Breast epithelium (tissue), 4 donors: ENCODE measurements at regions not wholly inside any gene's neighbourhood (a gene's known extent, or its start where the extent isn't known, plus 50 kb on each side); places are given as distances from the start of the nearest gene placed in this dataset.

Source experiments
- DNase-seq, 2 donors: peaks; one replicate each; pipeline ENCODE4 v3.0.0-alpha.2; 2019; ENCODE audit warnings: low spot score in 2 of 2
- H3K27ac ChIP-seq, 2 donors: fragments of 200-600 bp; sonication (generic) in 1 of 2; one replicate each; pipeline ENCODE4 v1.5.1; 2016 to 2019; ENCODE audit warnings: mild to moderate bottlenecking in 1 of 2
- H3K27me3 ChIP-seq, 2 donors: fragments of 200-600 bp; sonication (generic) in 1 of 2; one replicate each; pipeline versions ENCODE4 v1.5.1 to v1.6.0; 2017 to 2019; ENCODE audit warnings: control low read depth in 1 of 2, mild to moderate bottlenecking in 1 of 2
- H3K36me3 ChIP-seq: fragments of 200-600 bp; one replicate; pipeline ENCODE4 v1.5.1; 2019
- H3K4me1 ChIP-seq, 2 donors: fragments of 200-600 bp; sonication (generic); one replicate each; pipeline ENCODE4 v1.5.1; 2016 to 2019; ENCODE audit warnings: control low read depth in 1 of 2
- H3K4me3 ChIP-seq, 3 donors: fragments of 200-600 bp; sonication (generic); 1 replicate in 2 of 3; 2 replicates in 1 of 3; pipeline ENCODE4 v1.5.1; 2016 to 2019; ENCODE audit warnings: mild to moderate bottlenecking in 3 of 3, moderate library complexity in 2 of 3
- H3K9me3 ChIP-seq, 2 donors: fragments of 200-600 bp; sonication (generic) in 1 of 2; one replicate each; pipeline ENCODE4 v1.5.1; 2016 to 2019; ENCODE audit warnings: control low read depth in 1 of 2
- POLR2A ChIP-seq: fragments of 450-650 bp; IDR thresholded peaks from one replicate; pipeline ENCODE4 v1.6.1; 2016; ENCODE audit warnings: antibody characterized with exemption, mild to moderate bottlenecking, moderate library complexity
- POLR2AphosphoS5 ChIP-seq, 3 donors: sonication (generic); formaldehyde crosslinking; IDR thresholded peaks; one replicate each; pipeline ENCODE4 v1.6.1; 2017; ENCODE audit warnings: antibody characterized with exemption in 3 of 3
- intact Hi-C: fragments of 100-400 bp; cut with DNase I; formaldehyde crosslinking; loops from one replicate; pipeline ENCODE4 v1.15.1; 2023; ENCODE audit warnings: low total_unique reads
- TF ChIP-seq, protein P1 (sequence below), 3 donors: fragments of 450-650 bp; IDR thresholded peaks; one replicate each; pipeline ENCODE4 v1.5.1; 2016 to 2017; ENCODE audit warnings: antibody characterized with exemption in 3 of 3, mild to moderate bottlenecking in 3 of 3, moderate library complexity in 3 of 3

DNA sequence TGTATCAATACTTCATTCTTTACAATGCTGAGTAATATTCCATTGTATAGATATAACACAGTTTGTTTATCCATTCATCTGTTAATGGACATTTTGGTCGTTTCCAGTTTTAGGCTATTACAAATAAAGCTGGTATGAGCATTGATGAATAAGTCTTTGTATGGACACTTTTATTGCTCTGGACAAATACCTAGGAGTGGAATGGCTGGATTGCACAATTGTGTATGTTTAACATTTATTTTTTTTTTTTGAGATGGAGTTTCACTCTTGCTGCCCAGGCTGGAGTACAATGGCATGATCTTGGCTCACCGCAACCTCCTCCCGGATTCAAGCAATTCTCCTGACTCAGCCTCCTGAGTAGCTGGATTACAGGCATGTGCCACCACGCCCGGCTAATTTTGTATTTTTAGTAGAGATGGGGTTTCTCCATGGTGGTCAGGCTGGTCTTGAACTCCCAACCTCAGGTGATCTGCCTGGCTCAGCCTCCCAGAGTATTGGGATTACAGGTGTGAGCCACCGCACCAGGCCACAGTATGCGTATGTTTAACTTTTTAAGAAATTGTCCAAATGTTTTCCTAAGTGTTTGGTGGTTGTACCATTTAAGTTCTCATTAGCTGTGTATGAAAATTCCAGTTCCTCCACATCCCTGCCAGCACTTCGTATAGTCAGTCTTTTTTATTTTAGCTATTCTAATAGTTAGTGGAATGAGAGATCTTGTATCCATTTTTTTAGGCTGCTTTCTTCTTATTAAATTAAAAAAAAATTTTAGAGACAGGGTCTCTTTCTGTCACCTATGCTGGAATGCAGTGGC lies 194.9 kb upstream of the HAAO start:
- Histone ChIP-seq H3K36me3 (no peaks in the 10 kb centered on the region), H3K4me3 (no peak overlapping the region), H3K9me3 (no peaks in the 10 kb centered on the region), H3K27ac (peak overlapping the region in 1 of 2 donors; percentile 4), H3K4me1 (no peaks in the 10 kb centered on the region), H3K27me3 (no peaks in the 10 kb centered on the region)
- TF ChIP-seq POLR2A (no peak), POLR2AphosphoS5 (IDR thresholded peaks at IDR 0.05) (no peak)
- TF ChIP-seq, protein P1, sequence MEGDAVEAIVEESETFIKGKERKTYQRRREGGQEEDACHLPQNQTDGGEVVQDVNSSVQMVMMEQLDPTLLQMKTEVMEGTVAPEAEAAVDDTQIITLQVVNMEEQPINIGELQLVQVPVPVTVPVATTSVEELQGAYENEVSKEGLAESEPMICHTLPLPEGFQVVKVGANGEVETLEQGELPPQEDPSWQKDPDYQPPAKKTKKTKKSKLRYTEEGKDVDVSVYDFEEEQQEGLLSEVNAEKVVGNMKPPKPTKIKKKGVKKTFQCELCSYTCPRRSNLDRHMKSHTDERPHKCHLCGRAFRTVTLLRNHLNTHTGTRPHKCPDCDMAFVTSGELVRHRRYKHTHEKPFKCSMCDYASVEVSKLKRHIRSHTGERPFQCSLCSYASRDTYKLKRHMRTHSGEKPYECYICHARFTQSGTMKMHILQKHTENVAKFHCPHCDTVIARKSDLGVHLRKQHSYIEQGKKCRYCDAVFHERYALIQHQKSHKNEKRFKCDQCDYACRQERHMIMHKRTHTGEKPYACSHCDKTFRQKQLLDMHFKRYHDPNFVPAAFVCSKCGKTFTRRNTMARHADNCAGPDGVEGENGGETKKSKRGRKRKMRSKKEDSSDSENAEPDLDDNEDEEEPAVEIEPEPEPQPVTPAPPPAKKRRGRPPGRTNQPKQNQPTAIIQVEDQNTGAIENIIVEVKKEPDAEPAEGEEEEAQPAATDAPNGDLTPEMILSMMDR (IDR thresholded peaks at IDR 0.05): no peak
- intact Hi-C loops: no loop called here
- no peak for DNase-seq

DNA sequence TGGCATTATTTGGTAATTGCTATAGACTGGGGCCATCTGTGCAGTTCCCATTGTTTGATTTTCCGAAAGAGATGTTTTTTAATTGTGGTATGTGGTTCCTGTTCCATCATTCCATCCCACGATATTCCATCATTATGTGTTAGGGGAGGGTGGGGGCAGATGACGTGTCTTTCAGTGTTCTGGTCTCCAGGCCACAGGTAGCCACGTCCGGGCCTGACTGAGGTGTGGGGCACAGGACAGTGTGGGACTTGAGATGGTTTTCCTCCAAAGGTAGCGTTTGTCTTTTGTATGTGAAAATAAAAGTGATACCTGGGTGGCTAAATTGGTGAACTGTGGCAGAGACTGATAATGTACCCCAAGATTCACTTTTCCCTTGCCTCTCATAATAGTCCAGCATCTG lies 192.2 kb upstream of the HAAO start:
- Histone ChIP-seq H3K36me3 (no peaks in the 10 kb centered on the region), H3K4me3 (no peak overlapping the region), H3K27ac (peak overlapping the region in 1 of 2 donors; percentile 40), H3K27me3 (no peaks in the 10 kb centered on the region), H3K4me1 (no peaks in the 10 kb centered on the region), H3K9me3 (no peaks in the 10 kb centered on the region)
- peak in 1 of 2 donors; percentile 46 for DNase-seq
- intact Hi-C loops: no loop called here
- no peak for TF ChIP-seq POLR2AphosphoS5 (IDR thresholded peaks at IDR 0.05)
- TF ChIP-seq, protein P1 (IDR thresholded peaks at IDR 0.05): no peak
- no peak for TF ChIP-seq POLR2A

DNA sequence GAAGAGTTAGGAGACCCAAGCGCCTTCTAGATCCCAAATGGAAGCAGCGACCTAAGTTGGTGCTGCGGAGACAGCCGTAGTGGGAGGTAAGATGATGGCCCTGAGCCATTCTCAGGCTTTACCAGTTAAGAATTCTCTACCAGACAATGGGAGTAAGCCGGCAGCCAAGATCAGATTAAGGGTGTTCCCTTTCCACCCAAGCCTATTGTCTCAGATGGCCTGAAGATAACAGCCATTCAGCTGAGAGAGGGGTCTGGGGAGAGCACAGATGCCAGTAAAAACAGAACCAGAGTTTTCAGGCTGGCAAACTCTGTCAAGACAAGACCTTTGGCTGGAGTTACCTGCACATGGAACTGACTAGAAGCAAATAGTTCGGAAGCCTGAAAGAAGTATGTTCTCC lies 191.7 kb upstream of the HAAO start:
- intact Hi-C loops: no loop called here
- Histone ChIP-seq H3K9me3 (no peaks in the 10 kb centered on the region), H3K4me1 (no peaks in the 10 kb centered on the region), H3K36me3 (no peaks in the 10 kb centered on the region), H3K27ac (peak overlapping the region; percentile 21 to 40), H3K4me3 (no peak overlapping the region), H3K27me3 (no peaks in the 10 kb centered on the region)
- DNase-seq: no peak
- TF ChIP-seq POLR2AphosphoS5 (IDR thresholded peaks at IDR 0.05): no peak
- no peak for TF ChIP-seq POLR2A
- TF ChIP-seq, protein P1 (IDR thresholded peaks at IDR 0.05): no peak

DNA sequence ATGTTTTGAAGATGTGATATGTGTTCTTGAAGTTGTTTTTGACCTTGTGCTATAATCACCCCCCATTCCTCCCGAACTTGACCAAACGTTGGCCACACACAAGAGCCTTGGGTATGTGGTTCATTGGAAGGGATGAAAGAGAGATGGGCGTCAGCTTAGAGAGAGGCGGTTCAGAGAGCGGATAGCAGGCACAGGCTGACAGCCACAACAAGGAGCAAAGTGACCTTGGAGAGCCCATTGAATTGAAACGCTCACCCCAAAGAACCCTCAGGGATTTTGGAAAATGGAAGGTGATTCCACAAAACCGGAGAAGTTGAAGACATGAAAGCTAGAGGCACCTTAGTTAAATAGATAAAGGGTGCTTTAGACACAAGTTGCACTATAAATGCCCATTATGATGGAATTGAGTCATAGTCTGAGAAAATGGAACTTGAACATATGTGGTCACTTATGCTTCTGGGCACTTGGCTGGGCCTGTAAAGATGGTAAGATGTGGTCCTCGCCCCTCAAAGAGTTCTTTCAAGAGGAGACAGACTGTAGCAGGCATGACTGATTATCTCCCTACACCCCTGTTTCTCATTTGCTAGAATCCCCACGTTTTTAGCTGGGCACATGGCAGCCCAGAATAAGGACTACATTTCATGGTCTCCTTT lies 188.5 kb upstream of the HAAO start:
- H3K9me3 ChIP-seq: no peaks in the 10 kb centered on the region
- no peak for TF ChIP-seq POLR2AphosphoS5 (IDR thresholded peaks at IDR 0.05)
- TF ChIP-seq, protein P1 (IDR thresholded peaks at IDR 0.05): no peak
- DNase-seq: no peak
- peaks cover 0 to 5% of the 10 kb centered on the region in 2 donors for H3K4me1 ChIP-seq
- H3K36me3 ChIP-seq: no peaks in the 10 kb centered on the region
- H3K4me3 ChIP-seq: no peak overlapping the region
- H3K27me3 ChIP-seq: no peaks in the 10 kb centered on the region
- intact Hi-C loops: no loop called here
- H3K27ac ChIP-seq: no peak overlapping the region
